Uterus (tissue), 3 donors: ENCODE measurements at regions not wholly inside any gene's neighbourhood (a gene's known extent, or its start where the extent isn't known, plus 50 kb on each side); places are given as distances from the start of the nearest gene placed in this dataset.

Experiments
- DNase-seq, 2 donors: peaks; one replicate each; pipeline ENCODE4 v3.0.0-alpha.2; 2019 to 2020
- H3K27ac ChIP-seq, 2 donors: fragments of 200-600 bp; sonication (generic); 1 replicate in 1 of 2; 2 replicates in 1 of 2; pipeline ENCODE4 v1.5.1; 2016 to 2018
- H3K27me3 ChIP-seq, 2 donors: fragments of 200-600 bp; sonication (generic); one replicate each; pipeline ENCODE4 v1.5.1; 2018 to 2019; ENCODE audit warnings: control low read depth in 1 of 2
- H3K36me3 ChIP-seq, 2 donors: fragments of 200-600 bp; sonication (generic); one replicate each; pipeline ENCODE4 v1.5.1; 2019; ENCODE audit warnings: control low read depth in 1 of 2
- H3K4me1 ChIP-seq, 2 donors: fragments of 200-600 bp; sonication (generic); one replicate each; pipeline ENCODE4 v1.5.1; 2018 to 2019; ENCODE audit warnings: control low read depth in 1 of 2
- H3K4me3 ChIP-seq, 2 donors: fragments of 200-600 bp; sonication (generic); 1 replicate in 1 of 2; 2 replicates in 1 of 2; pipeline ENCODE4 v1.5.1; 2018 to 2019; ENCODE audit warnings: mild to moderate bottlenecking in 1 of 2
- H3K9me3 ChIP-seq, 2 donors: fragments of 200-600 bp; sonication (generic); one replicate each; pipeline ENCODE4 v1.5.1; 2019; ENCODE audit warnings: control low read depth in 1 of 2
- CTCF ChIP-seq, 4 experiments: fragments of 200-600 bp in 2 of 4; fragments of 450-650 bp in 2 of 4; sonication (generic) in 2 of 4; IDR thresholded peaks; one replicate each; pipeline ENCODE4 v1.5.1; 2016 to 2019; ENCODE audit warnings: antibody characterized with exemption in 4 of 4, mild to moderate bottlenecking in 2 of 4, moderate library complexity in 1 of 4
- POLR2A ChIP-seq, 2 donors: fragments of 450-650 bp; IDR thresholded peaks; one replicate each; pipeline ENCODE4 v1.6.1; 2016; ENCODE audit warnings: antibody characterized with exemption in 2 of 2, mild to moderate bottlenecking in 1 of 2, moderate library complexity in 1 of 2
- intact Hi-C: fragments of 100-400 bp; cut with DNase I; formaldehyde crosslinking; loops from one replicate; pipeline ENCODE4 v1.15.1; 2023; ENCODE audit warnings: low total_unique reads
- donor health status: DM: yes; HTN: yes; CAD: no.

GRCh38 chr2:161029321-161029720 is 130.9 kb upstream of the TANK start:
- no peak for DNase-seq
- no peaks in the 10 kb centered on the region for H3K27me3 ChIP-seq
- H3K9me3 ChIP-seq, result no peaks in the 10 kb centered on the region
- no peaks in the 10 kb centered on the region for H3K36me3 ChIP-seq
- H3K4me1 ChIP-seq, result no peaks in the 10 kb centered on the region
- intact Hi-C loops, result no loop called here
- no peak overlapping the region for H3K4me3 ChIP-seq
- H3K27ac ChIP-seq, result no peak overlapping the region
- TF ChIP-seq CTCF (IDR thresholded peaks at IDR 0.05) (no peak), POLR2A (IDR thresholded peaks at IDR 0.05) (no peak)

GRCh38 chr2:161030260-161031063 is 129.8 kb upstream of the TANK start:
- no peaks in the 10 kb centered on the region for H3K36me3 ChIP-seq
- peak overlapping the region in 1 of 2 donors; percentile 26 for H3K27ac ChIP-seq
- DNase-seq, result peak in 1 of 2 donors; percentile 40
- no peaks in the 10 kb centered on the region for H3K27me3 ChIP-seq
- no peak for TF ChIP-seq POLR2A (IDR thresholded peaks at IDR 0.05)
- TF ChIP-seq CTCF (IDR thresholded peaks at IDR 0.05), result no peak
- H3K4me1 ChIP-seq, result no peaks in the 10 kb centered on the region
- no peaks in the 10 kb centered on the region for H3K9me3 ChIP-seq
- no peak overlapping the region for H3K4me3 ChIP-seq
- intact Hi-C loops, result no loop called here

GRCh38 chr2:161031511-161031910 is 128.7 kb upstream of the TANK start:
- intact Hi-C loops, result no loop called here
- no peak for TF ChIP-seq POLR2A (IDR thresholded peaks at IDR 0.05)
- no peak for TF ChIP-seq CTCF (IDR thresholded peaks at IDR 0.05)
- H3K9me3 ChIP-seq, result no peaks in the 10 kb centered on the region
- no peaks in the 10 kb centered on the region for H3K4me1 ChIP-seq
- H3K27me3 ChIP-seq, result no peaks in the 10 kb centered on the region
- no peak overlapping the region for H3K27ac ChIP-seq
- no peak overlapping the region for H3K4me3 ChIP-seq
- no peaks in the 10 kb centered on the region for H3K36me3 ChIP-seq
- no peak for DNase-seq

- Histone ChIP-seq H3K4me1 (no peaks in the 10 kb centered on the region), H3K9me3 (no peaks in the 10 kb centered on the region), H3K36me3 (no peaks in the 10 kb centered on the region), H3K27me3 (no peaks in the 10 kb centered on the region), H3K27ac (no peak overlapping the region), H3K4me3 (no peak overlapping the region)
- TF ChIP-seq CTCF (IDR thresholded peaks at IDR 0.05) (no peak), POLR2A (IDR thresholded peaks at IDR 0.05) (no peak)
- intact Hi-C loops, result no loop called here
- no peak for DNase-seq
These were observed 127.6 kb upstream of the TANK start for GRCh38 chr2:161032635-161033034.

- no peaks in the 10 kb centered on the region for H3K27me3 ChIP-seq
- DNase-seq, result no peak
- no peak overlapping the region for H3K4me3 ChIP-seq
- TF ChIP-seq CTCF (IDR thresholded peaks at IDR 0.05) (no peak), POLR2A (IDR thresholded peaks at IDR 0.05) (no peak)
- intact Hi-C loops, result no loop called here
- no peaks in the 10 kb centered on the region for H3K36me3 ChIP-seq
- no peaks in the 10 kb centered on the region for H3K4me1 ChIP-seq
- no peaks in the 10 kb centered on the region for H3K9me3 ChIP-seq
- no peak overlapping the region for H3K27ac ChIP-seq
These were observed 127.1 kb upstream of the TANK start for GRCh38 chr2:161033059-161033660.
